ENCODE measurements at regions not wholly inside any gene's neighbourhood (a gene's known extent, or its start where the extent isn't known, plus 50 kb on each side); places are given as distances from the start of the nearest gene placed in this dataset.
"Not testable (repeated sequence)": the region's sequence is repeated elsewhere in the genome, so short reads cannot be mapped to it uniquely, and the experiment has no call there.

- DNase-seq (ENCODE audit: low spot score): no peak
Measured at GRCh38 chr7:121744877-121745276, 128.1 kb upstream of the PTPRZ1 start.

DNA sequence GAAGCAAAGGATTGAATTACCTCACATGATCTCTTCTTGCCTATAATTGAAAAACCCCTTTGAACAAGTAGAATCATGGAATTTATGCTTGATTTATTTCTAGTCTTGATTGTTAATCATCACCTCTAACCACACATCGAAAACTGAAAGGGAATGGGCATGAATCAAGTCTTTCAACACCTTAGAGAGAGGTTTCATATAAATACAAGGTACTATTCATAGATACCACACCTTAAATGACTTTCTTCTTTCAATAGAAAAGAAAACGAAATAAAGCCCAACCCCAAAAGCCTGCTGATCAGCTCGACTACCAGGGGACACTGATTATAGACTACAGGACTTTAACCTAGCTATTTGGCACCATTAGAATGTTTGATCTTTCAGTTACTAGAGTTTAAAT, 128.6 kb upstream of the PTPRZ1 start:
- DNase-seq (ENCODE audit: low spot score): no peak

DNA sequence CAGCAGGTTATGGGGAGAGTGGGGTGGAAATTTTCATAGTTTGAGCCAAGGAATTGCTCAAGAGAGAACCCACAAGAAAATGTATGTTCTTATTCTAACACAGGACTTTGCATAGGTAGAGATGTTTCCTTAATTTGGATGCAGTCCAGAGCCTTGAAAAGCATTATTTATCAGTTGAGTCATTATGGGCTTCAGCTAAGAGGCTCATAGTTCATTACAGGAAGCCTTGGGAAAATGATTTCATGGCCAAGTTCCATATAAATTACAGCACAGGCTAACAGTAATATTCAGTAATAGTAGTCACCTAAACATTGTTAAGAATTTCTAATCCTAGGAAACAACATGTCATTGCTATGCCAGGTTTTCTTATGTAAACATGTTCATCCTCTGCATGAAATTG, 131.1 kb upstream of the PTPRZ1 start:
- no peak for DNase-seq (ENCODE audit: low spot score)

DNA sequence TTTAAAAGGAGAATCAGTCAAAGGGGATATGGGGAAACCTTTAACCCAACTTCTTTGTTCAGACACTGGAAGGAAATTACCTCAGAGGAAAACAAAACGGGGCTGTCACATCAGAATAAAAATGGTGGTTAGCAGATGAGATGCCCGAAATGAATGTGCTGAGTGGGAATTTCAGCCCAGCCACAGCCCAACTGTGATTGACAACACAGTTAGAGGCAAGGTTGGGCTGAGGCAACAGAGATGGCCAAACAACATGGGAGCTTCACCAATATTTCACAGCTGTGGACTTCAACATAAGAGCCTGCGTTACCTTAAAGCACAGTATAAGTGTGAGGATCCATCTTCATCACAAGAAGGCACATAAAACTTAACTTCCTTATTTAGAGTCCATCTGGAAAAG, 133.5 kb upstream of the PTPRZ1 start:
- no peak for DNase-seq (ENCODE audit: low spot score)

- DNase-seq (ENCODE audit: low spot score): no peak
Measured at GRCh38 chr7:121730869-121731268, 142.1 kb upstream of the PTPRZ1 start.

DNA sequence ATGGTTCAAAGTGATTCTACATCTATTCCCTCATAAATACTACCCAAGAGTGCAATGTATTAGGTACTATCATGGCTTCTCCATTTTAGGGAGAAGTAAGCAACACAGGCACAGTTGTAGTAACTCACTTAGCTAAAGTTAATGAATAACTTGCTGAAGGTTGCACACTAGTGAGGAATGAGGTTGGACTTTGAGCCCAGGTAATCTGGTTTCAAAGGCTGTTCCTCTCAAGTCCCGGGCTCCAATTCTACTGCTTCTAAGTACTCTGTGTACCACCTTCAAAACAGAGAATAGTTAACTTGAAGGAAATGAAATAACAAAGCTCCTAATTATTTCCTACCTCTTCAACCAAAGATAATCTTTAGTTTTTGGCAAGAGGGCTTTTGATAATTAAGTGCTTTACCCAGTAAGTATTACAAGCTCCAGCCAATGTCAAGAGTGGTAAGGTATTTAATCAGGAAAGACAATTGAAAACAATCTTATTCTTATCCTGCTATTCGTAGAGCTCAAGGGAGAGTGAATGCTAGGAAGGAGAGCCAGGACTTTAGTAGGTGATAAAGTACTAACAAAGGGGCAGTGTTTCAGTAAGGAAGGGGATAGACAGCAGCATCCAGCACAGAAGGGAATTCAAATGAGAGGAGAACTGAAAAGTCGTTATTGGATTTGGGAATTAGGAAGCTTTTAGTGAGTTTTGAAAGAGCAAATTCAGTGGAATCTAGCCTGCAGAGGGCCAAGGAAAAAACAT, 158.2 kb upstream of the PTPRZ1 start:
- no peak for DNase-seq (ENCODE audit: low spot score)

GRCh38 chr7:121712961-121713360, 160.0 kb upstream of the PTPRZ1 start:
- not testable (repeated sequence) for DNase-seq (ENCODE audit: low spot score)

DNA sequence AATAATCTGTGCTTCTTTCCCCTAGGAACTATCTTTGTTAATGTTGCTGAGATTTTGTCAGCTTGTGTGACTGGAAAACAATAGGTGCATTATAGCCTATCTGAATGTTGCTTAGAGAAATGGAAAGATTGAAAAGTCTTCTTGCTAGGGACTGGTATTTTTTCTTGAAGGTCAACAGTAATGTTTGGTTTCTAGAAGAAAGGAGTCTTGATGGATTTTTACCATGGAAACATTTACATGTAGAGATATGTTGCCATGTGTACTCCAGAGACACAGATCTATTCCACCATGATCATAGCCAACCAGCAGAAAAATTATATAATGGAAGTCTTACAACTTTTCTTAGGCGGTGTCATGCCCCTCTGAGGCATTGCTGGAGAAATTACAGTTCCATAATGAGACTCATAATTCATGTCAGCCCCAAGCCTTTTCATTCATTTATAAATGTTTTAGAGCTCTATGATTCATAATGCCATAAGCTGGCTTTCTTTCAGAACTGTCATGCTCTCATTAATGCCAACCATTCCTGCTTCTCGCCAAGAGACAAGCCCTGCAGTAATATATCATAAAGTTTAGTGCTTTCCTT, 175.1 kb upstream of the PTPRZ1 start:
- no peak for DNase-seq (ENCODE audit: low spot score)

- no peak for DNase-seq (ENCODE audit: low spot score)
Measured at GRCh38 chr7:121696954-121697353, 176.0 kb upstream of the PTPRZ1 start.

DNA sequence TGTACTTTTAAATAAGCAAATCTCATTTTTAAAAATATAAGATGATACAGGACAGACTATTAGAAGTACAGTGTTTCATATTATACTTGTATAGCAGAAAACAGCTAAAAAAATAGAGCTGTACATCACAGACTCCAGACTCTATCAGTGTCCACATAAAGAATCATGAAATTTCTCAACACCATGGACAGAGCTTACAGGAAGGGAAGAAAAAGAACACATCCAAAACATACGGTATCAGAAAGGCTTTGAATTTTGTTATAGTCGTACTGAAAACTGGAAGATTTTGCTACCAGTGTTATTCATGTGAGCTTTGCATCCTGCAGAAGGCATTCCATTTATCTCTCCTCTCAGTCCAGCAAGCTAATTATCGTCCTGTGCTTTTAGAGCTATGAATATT, 183.2 kb upstream of the PTPRZ1 start:
- no peak for DNase-seq (ENCODE audit: low spot score)

- DNase-seq (ENCODE audit: low spot score): no peak
Measured at GRCh38 chr7:121681700-121682099, 191.3 kb upstream of the PTPRZ1 start.

GRCh38 chr7:121676168-121676567, 196.8 kb upstream of the PTPRZ1 start:
- DNase-seq (ENCODE audit: low spot score): no peak

GRCh38 chr7:121674455-121674854, 198.5 kb upstream of the PTPRZ1 start:
- DNase-seq (ENCODE audit: low spot score): not testable (repeated sequence)

DNA sequence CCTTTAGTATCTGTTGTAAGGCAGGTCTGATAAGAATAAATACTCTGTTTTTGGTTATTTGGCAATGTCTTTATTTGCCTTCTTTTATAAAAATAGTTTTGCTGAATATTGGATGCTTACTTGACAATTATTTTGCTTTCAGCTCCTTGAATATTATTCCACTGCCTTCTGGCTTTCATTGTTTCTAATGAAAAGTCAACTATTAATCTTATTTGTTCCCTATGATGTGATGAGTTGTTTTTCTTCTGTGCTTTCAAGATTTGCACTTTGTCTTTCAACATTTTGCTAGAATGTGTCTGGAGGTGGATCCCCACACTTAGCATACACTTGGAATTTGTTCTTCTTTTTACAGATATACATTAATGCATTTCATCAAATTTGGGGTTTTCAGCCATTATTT, 203.8 kb upstream of the PTPRZ1 start:
- DNase-seq (ENCODE audit: low spot score): no peak

DNA sequence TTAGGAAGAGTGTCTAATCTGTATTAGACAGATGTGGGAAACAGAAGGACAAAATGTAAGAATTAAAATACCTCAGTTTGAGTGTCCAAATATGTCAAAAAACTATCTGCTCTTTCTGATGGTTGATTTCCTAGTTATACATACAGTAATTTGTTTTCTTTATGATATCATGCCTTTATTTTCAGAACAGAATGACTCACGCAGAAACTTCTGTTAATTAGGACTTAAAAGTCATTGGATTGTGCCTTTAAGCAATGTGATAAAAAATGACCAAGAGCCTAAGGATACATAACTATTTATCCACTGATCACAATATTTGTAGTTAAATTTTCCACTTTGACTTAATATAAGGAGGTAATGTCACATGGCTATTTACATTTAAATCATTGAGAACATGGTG, 206.7 kb upstream of the PTPRZ1 start:
- no peak for DNase-seq (ENCODE audit: low spot score)

DNA sequence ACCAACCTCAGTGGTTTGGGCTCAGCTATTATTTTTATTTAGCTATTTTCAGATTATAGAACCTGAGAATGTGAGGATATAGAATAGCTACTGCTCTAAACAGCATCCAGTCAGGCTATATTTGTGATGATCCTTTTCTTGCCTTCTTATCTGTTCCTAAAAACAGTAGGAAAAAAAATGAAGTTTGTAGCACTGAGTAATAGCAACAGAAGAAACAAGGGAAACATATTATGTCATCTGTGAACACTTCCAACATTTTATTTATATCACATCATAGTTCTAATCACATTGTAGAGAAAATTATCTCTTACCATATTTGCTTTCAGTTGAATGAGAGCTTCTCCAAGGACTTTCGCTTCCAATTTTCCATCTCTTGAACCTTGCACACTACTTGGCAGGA, 229.6 kb upstream of the PTPRZ1 start:
- no peak for DNase-seq (ENCODE audit: low spot score)

GRCh38 chr7:121639705-121640104, 233.3 kb upstream of the PTPRZ1 start:
- DNase-seq (ENCODE audit: low spot score): no peak

DNA sequence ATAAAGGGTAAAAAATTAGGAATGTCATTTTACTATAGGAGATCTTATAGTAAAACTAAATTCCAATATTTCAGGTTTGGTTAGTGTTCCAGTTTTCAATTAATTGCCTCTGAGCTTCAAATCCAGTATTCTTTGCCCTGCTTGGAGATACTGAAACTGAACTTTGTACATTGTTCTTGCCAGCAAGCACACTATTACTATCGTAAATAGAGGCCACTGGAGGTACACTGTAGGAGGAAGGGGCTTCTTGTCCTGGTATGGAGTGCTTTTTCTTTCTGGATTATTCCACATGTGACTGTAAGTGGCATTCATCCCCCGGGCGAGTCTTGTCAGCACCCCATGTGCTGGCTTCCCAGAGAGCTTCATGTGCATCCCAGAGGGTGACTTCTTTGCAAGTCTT, 234.7 kb upstream of the PTPRZ1 start:
- DNase-seq (ENCODE audit: low spot score): no peak

DNA sequence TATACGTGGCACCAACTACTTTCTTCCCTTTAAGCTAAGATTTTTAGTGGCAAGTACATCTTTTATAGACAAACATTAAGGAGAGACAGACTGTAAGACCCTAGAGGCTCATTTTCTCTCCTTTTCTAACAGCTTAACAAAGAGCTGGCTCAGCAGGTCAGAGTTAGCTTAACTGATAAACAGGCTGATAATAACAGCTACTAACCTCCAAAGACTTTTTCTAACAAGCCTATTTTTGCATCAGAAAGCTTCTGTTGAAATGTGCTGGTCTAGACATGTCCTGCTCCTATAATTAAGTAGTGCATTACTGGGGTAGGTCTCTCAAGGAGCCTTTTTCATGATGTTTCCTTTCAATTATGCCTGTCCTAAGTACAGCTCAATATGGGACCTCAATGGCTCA, 238.2 kb upstream of the FAM3C start:
- DNase-seq (ENCODE audit: low spot score): no peak

DNA sequence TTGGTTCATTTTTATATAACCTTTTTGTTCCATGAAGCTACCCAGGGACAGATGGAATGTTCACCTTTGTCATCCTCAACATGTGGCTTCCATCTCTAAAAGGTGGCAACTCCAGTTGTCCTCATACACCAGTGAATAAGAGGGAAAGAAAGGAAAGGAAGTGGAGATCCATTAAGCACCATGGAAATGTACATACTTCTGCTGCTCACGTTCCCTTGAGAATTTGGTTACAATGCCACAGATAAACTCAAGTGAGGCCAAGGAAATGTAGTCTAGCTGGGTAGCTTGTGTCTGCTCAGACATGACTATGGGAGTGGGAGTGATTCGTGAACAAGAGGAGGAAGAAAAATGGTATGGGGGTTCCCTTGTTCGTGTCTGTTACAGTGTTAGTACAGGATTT, 237.1 kb upstream of the FAM3C start:
- no peak for DNase-seq (ENCODE audit: low spot score)

DNA sequence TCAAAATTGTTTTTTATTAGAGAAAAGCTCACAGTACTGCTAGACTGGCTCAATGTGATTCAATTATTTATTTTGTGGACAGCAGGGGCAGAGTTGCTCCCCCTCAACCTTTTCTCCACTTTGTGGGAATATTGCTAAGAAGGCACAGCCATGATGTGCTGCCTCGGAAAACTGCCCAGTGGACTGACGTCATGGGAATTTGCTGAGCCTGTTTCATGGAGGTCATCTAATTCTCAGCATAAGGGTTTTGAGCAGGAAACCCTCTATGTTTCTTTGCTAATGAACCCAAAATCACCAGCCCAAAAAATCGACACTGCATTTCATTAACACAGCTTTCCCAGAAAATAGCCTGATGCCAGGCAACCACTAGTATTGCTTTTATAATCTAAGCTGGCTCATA, 228.8 kb upstream of the FAM3C start:
- DNase-seq (ENCODE audit: low spot score): no peak

- DNase-seq (ENCODE audit: low spot score): no peak
Measured at GRCh38 chr7:121623130-121623872, 227.2 kb upstream of the FAM3C start.

DNA sequence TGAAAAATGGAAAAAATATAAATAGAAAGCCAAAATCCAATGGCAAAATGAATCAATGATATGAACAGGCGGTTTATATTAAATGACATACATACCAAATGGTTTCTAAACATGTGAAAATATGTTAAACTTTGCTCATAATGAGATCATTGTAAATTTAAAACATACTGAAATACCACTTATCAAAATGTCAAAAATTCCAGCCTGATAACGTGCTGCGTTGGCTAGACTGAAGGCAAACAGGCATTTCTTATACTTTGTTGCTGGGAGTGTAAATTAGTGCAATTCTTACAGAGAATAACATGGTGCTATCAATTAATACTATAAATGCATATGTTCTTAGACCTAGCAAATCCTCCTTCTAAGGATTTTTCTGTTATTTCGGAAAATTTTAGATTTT, 225.8 kb upstream of the FAM3C start:
- no peak for DNase-seq (ENCODE audit: low spot score)
